NK-92 treated with Interleukin-12 subunit alpha and Interleukin-12 subunit beta, amount 100 ng/mL, for 24 hours (cell line): ENCODE measurements at regions not wholly inside any gene's neighbourhood (a gene's known extent, or its start where the extent isn't known, plus 50 kb on each side); places are given as distances from the start of the nearest gene placed in this dataset.

Experiments used
- DNase-seq: peaks from one replicate; lab custom pipeline; 2025; lab: John Stamatoyannopoulos, UW

DNA sequence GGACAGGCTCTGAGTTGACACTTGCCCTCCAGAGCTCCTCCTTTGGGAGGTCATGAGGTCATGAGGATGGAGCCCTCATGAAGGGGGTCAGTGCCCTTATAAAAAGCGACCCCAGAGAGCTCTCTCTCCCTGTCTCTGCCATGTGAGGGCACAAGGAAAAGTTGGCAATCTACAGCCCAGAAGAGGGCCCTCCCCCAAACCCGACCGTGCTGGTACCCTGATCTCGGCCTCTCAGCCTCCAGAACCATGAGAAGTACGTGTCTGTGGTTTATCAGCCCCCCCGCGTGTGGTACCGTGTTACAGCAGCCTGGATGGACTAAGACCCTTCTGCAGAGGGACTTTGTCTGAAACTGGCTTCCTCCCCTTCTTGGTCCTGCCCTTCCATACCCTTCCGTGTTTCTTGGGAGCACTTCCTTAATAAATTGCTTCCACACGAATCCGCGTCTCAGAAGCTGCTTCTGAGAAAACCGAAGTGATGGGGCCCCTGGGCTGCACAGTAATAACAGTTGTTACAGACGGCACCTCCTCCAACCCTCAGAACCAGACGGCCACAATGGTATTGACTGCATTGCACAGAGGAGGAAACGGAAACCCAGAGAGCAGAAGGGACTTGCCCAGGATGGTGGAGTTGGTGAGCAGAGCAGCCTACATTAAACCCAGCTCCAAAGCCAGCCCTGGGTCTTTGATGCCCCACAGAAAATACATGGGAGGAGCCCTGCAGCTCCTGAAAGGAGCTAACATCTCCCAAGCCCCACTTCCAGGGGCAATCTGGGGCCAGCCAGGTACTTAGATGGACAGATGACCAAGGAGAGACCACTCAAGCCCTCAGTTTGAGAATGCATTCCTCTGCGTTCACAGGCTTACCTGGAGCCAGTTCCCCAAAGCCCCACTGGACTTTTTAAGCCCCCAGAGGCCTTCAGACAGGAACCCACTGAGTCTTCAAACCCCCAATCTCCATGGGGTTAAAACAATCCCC, 242.7 kb downstream of the BCOR start:
- DNase-seq: peak; percentile 68

DNA sequence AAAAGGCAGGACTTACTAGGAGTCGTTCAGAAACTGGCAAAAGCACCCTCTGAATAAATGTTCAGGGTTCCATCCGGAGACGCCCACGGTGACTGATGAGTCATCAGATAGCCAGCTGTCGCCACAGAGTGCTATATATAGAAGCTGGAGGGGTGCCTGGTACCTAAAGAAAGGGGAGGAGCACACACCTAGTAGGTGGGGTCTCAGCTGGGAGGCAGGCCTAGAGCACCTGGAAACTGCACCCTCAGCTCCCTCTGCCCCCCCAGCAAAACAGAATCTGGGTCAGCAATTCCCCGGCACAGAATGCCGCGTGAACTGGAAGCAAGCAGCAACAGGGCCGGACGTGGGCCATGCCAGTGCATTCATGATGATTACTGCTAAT, 242.0 kb downstream of the BCOR start:
- DNase-seq: peak; percentile 68

DNA sequence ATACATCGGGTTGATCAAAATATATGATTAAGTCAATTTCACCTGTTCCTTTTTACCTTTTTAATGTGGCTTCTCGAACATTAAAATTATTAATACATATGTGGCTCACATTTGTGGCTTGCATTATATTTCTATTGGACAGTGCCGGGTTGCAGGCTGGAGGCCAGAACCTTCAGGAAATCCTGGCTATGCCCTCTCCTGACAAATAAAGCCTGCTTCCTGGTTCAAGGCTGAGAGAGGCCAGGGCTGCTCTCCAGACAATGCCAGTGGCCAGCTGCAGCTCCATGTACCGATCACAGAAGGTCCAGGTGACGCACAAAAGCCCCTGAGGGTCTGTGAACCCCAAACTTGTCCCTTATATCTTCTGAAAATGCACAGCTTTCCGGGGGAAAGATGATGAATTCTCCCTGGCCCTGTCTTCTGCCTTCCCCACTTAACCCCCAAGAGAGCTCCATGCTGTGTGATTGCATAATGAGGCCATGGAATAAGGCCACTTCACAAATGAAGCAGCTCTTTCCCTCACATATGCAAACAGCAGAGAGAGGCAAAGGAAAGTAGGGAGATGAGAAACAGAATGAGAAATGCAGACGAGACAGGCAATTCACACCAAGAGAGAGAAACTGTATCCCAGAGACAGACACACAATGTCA, 241.2 kb downstream of the BCOR start:
- DNase-seq: no peak

DNA sequence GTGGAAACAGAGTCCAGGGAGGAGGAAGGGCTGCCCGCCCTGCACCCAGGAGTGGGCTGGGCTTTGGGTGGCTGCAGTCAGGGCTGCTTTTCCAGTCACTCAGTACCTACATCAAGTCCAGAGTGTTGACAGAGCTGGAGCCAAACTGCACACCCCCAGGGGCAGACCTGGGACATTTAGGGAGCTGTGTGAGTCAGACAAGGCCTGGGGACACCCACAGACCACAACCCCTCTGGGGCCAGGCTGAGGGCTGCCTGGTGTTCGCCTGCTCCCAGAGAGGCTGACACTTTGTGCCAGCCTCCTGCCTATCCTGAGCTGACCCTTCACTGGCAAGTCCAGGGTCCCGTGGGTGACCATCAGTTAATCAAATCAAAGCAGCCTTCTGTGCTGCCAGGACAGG, 240.0 kb downstream of the BCOR start:
- peak; percentile 40 for DNase-seq

DNA sequence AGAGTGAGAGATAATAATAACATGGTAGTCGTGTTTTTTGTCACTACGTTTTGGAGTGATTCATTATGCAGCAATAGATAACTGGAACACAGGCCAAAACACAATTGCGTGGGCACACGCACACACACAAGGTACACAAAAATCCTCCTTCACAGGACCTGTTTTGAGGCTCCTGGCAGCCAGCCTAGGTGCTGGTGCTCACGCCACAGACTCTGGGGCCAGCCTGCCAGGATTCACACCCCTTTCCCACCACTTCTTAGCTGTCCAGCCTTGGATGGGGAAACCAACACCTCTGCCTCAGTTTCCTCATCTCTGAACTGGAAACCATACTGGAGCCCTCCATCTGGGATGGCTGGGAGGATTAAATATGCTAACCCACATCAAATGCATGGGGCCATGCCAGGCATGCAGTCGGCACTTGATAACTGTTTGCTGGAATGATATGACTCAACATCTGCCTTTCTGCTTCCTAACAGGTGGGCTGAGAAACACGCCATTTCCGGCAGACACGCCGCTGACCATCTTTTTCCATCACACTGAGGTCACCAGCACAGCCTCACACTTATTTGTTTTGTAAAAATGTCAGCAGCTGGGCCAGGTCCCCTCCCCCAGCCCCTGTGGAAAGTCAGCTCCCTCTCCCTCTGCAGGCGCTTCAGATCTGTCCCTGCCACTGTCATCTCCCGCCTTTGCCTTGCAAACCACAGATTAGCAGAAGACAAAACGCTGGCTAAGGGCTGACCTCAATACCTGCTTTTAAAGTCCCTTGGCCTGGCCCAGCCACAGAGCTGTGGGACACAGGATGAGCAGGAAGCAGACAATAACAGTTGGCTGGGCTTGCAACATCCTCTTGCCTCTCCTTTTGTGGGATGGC, 237.5 kb downstream of the BCOR start:
- DNase-seq: peak; percentile 81

DNA sequence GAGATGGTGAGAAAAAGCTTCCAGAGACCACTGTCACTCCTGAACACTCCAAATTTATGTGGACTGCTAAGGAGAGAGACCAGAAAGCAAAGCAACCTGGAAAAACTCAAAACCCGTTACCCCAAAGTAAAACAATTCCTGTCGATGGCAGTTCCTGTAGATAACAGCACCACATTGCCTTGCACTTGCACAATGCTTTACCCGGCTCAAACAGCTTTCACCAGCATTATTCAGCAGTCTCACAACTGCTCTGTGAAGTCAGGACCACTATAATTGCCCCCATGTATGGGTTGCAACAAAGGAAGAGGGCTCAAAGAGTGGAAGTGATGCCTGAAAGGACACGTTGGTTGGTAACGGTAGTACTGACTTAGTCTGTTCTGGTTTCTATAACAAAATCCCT, 234.8 kb downstream of the BCOR start:
- DNase-seq: no peak

DNA sequence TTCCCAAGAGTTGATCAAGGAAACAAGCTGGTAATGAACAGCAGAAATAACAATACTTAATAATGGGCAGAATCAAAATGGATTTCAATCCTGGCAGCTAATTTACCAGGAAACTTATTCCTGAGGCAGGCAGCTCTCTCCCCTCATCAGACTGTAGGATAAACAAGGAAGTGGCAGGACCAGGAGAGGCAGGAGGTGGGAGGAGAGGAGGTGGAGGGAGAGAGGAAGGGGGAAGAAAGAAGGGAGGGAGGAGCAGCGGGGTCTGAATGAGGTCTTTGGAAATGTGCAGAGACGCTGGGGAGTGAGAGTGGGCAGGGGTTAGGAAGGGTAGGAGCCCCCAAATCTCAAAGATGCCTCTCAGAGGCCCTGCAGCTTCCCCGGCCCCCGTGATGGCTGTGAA, 231.5 kb downstream of the BCOR start:
- no peak for DNase-seq

DNA sequence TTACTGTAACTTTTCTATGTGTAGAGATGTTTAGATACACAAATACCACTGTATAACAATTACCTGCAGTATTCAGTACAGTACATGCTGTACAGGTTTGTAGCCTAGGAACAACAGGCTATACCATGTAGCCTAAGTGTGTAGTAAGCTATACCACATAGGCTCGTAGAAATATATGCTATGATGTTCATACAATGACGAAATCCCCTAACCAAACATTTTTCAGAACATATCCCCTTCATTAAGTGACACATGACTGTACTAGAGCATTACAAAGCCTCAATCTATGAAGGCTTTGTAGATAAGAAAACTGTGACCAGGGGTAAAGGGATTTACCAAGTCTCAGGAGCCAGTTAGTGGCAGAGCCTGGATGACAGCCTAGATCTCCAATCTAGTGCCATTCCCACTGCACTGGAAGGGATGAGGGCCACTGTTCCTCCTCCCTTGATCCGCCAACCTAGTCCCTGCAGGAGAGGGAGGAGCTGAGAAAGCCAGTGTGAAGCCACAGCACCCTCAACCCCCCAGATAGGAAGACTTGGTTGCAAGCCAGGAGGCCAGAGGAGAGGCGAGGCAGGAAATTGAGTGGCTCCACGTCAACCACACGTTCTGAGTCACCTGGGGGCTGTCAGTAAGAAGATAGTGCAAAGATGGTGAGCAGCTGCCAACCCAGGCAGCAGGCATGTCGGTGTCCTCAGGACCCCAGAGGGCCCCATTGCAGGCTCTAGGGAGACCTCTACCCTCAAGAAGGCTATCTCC, 227.7 kb downstream of the BCOR start:
- peak; percentile 79 for DNase-seq

DNA sequence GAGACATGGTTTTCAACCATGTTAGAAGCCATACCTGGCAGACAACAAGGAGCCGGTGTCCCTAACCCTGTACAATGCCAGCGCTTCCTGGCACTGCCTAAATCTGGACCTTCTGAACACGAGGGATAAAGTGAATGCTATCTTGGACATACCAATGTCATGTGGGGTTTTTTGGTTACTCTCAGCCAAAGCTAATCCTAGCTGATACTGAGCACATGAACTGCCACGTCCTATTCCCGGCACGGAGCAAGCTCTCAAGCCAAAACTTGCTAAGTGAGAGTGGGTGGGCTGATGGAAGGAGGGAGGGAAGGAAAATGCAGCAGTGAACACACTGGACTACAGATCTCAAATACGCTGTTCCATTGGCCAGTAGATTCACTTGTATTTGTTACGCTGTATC, 226.1 kb downstream of the BCOR start:
- no peak for DNase-seq

DNA sequence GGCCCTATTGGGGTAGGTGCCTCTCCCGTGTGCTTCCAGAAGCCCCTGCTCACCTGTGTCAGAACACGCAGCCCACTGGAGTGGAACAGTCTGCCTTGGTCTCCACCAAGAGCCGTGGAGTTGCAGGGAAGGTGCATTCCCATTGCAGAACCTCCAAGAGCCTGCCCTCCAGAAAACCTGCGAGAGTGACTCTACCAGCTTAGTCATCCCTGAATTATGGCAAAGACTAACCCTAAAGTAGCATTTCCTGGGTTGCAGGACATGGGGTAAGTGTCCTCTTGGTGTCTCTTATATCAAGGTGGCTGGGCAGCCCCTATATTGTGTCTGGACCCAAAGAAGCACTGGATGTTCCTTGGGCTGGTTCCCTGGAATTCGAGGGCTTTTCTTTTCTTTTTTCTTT, 224.6 kb downstream of the BCOR start:
- DNase-seq: no peak

DNA sequence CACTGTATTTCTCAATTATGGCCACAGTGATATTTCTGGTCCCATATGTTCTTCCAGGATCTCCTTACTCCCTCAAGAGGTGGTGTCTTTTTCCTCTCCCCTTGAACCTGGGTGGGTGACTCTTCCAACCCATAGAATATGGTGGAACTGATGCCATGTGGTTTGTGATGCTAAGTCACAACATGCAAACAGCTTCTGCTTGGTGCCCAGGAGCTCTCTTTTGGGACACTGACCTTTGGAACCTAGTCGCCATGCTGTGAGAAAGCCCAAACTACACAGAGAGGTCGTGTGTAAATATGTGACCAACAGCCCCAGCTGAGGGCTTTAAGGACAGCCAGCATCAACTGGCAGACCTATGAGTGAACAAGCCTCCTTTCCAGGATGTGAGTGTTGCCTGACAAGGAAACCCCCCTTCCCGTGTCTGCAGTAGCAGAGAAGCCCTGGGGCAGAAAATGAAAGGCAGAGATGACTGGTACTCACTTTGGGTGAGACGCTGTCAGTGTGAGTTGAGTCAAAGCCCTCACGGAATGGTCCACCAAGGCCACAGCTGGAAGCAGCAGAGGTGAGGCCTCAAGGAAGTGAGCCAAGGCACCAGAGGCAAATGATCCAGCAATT, 223.4 kb downstream of the BCOR start:
- no peak for DNase-seq

DNA sequence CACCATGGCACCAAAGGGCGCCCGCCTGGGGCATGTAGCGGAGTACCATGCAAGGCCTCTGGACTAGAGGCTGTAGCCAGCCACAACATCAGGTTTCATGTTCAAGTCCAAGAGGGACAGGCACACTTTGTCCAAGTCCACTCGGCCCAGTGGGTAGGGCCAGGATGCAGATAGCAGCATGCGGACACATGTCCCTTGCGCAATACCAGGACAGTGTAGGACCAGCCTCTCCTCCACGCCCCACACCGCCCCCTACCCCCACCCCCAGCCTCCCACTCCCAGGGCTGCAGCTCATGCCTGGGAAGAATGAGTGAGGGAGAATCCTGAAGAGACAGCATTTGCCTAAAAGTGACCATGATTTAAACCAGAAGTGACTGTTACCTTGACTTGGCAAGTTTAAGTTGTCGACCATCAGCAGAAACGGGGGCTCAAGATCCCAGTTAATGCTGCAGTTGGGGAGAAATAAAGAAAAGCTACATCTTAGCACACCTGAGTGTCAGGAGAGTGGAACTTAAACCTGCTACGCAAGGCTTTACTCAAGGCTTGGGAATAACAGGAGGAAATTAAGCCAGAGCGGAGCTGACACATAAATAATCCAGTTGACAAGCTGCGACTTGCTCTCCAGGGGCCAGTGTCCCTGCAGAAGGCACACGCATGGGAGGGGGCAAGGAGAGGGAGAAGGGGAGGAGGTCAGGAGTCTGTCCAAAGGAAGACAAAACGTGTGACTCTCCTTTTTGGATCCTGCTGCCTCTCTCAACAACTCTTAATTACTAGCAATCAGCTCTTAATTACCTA, 221.7 kb downstream of the BCOR start:
- no peak for DNase-seq

DNA sequence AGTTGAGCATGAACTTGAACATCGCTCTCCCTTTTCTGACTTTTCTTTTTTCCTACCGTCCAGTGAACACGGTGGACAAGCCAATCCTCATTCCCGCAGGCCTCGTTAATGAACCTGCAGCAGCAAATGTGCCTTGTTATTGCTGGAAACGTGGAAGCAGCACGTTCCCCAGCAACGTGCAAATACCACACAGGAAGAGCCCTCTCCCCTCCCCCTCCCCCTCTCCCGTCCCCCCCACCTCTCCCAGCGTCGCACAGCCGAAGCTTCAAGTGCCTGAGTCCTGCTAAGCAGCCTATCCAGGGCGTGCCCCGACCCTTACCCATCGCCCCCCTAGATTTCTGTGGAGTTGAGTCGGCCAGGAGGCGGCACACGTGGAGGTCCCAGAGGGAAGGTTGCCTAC, 219.9 kb downstream of the BCOR start:
- no peak for DNase-seq

DNA sequence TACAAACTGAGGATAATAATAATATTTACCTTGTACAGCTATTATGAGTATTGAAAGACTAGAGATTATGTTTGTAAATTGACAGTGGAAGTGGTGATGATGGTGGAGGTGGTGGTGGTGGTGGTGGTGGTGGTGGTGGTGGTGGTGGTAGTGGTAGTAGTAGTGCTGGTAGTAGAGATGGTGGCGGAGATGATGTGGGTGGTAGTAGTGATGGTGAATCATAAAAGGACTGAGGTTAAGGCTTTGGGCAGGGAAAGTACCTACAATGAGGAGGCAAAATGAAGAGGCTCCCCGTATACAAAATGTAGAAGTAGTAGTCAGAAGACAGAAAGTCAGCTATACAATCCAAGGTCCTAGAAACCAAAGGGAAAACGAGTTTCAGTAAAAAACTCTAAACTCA, 214.1 kb downstream of the BCOR start:
- no peak for DNase-seq

DNA sequence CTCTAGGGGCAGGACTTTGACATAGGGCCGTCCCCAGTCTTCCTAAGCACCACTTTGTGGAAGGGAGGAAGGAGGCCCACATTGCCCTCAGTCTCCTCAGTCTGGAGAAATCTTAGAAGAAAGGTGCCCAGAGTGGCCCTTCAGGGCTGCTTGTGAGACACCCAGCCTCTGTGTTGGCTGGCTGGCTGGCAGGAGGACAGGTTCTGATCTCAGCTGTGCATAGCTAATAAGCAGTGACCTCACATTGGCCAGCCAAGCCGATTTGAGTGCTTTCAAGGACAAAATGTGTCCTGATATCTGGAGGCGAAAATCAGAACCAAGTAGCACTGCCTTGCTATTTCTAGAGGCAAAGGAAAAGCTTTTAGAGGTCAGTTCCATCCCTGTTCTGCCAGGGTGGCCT, 211.5 kb downstream of the BCOR start:
- no peak for DNase-seq

DNA sequence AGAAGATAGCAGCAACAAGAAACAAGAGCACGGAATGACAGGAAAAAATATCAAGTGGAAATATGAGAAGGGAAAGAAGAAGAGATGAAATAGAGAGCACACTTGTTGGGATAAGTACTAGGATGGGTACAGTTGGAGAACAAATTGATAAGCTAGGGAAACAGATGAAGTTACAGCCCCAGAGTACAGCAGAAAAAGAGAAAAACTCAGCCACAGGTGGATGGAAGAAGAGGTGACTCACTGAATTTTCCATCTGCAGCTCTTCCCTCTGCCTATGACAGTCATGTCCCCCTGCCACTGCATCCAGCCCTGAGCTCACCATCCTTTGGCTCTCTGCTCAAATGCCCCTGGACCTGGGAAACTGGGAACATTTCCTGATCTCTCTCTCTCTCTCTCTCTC, 209.0 kb downstream of the BCOR start:
- DNase-seq: no peak

DNA sequence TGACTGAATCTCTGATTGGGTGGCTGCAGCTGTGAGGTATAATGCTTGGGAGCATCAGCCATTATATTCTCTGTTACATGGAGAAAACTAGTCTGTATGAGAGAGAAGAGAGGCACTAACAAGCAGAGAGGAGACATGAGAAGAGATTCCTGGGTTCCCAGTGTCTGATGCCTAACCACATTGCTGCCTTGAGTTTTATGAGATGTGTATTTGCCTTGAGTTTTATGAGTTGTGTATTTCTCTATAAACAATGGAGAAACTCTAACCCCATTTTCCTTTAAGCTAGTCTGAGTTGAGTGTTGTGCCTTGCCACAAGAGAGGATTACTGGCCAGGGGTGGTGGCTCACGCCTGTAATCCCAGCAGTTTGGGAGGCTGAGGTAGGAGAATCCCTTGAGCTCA, 208.1 kb downstream of the BCOR start:
- no peak for DNase-seq

DNA sequence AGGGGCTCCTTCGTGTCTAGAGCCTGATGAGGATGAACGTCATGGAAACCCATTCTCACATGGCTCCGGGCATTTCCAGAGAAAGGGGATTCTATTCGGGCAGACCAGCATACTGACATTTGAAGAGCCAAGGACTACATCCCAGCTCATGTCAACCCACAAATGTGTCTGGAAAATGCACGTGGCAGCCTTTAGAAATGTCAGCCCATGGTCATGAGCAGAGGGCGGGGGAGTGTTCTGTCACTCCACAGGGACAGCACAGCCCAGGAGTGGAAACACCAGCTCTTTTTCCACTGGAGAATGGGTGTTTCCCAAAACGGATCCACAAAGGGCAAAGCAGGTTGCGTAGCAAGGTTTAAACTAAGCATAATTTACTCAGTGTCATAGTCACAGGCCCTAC, 207.0 kb downstream of the BCOR start:
- DNase-seq: no peak

DNA sequence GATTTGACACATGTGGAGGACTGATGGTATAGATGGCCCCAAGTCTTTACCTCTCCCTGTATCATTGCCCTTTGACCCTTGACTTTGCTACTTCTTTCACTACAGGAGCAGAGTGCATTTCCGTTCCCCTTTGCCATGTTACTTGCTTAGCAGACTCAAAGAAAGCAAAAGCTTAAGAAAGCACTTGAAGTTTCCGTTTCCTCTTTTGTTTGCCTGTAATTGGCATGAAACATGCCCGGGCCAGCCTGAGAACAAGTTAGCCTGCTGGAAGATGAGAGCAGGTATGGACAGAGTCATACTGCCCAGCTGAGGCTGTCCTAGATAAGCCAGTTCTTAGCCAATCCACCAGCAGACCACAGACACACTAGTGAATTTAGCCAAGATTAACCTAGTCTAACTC, 206.0 kb downstream of the BCOR start:
- no peak for DNase-seq
